ENCODE measurements at regions not wholly inside any gene's neighbourhood (a gene's known extent, or its start where the extent isn't known, plus 50 kb on each side); places are given as distances from the start of the nearest gene placed in this dataset.

DNA sequence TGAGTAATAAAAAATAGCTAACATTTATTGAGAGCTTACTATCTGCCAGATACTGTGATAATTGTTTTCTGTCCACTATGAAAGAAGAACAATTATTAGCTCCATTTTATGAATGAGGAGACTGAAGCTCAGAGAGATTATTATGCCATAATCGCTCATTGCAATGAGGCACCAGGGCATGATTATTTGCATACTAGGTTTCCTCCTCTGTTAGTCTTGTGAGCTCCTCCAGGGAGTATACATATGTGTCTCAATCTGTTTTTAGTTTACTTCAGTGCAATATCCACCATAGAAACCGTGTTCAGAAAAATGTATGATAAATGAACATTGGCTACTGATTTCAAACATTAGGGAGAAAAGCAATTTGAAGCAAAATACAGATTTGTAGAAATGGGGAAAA, 139.4 kb upstream of the OTUD4 start:
- no peak overlapping the region for H3K4me2 ChIP-seq (ENCODE audit: low read depth, low read length, poor library complexity, severe bottlenecking)
- no peak overlapping the region for H3K4me3 ChIP-seq (ENCODE audit: low read length)
- H3K9ac ChIP-seq (ENCODE audit: low read length), result no peak overlapping the region
- no peak overlapping the region for H3K27ac ChIP-seq (ENCODE audit: low read length)
- H3K9me3 ChIP-seq (ENCODE audit: low read length), result no peaks in the 10 kb centered on the region
- no peaks in the 10 kb centered on the region; the same call in 1 of the 2 replicates for H3K9me2 ChIP-seq (replicated peaks; ENCODE audit: insufficient read depth, low read length)
- peaks cover 7% of the 10 kb centered on the region for H3K4me1 ChIP-seq (ENCODE audit: low read length)
- DNase-seq, result peak; percentile 56
- H3K79me2 ChIP-seq (ENCODE audit: low read length), result no peaks in the 10 kb centered on the region
- no peaks in the 10 kb centered on the region for H4K20me1 ChIP-seq (ENCODE audit: insufficient read depth, low read depth, low read length)
- H3K36me3 ChIP-seq (ENCODE audit: insufficient read depth, low read length), result no peaks in the 10 kb centered on the region
- H2AFZ ChIP-seq (ENCODE audit: low read length), result no peak overlapping the region
- no peaks in the 10 kb centered on the region for H3K27me3 ChIP-seq (ENCODE audit: low read length)

DNA sequence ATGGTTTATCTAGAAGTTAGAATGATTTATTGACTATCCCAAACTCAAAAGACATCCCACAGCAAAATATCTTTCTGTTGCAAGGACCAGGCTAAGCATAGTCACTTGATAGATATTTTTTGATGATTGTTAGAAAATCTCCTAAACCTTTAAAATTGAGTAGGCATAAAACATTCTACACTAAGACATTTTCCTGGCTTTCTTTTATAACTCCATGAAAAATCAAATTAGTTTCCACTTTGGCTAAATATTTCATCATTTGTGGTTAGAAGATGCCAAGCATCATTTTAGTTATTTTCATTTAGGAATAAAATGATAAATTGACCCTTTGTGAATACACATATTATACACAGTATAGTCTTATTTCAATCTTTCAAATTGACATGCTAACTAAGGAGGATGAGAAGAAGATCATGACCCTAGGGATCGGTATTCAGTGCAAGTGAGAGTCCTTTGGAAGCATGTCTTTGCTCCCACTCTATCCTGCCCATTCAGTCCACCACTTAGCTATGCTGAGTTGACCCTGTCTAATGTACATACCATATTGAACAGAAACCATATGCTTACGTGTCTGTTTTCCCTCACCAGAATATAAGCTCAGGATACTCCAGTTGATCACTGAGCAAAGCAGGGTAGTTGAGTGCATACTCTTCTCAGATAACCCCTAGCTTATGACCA, 136.6 kb upstream of the OTUD4 start:
- H3K4me1 ChIP-seq (ENCODE audit: low read length), result peaks cover 7% of the 10 kb centered on the region
- no peak overlapping the region for H3K4me3 ChIP-seq (ENCODE audit: low read length)

DNA sequence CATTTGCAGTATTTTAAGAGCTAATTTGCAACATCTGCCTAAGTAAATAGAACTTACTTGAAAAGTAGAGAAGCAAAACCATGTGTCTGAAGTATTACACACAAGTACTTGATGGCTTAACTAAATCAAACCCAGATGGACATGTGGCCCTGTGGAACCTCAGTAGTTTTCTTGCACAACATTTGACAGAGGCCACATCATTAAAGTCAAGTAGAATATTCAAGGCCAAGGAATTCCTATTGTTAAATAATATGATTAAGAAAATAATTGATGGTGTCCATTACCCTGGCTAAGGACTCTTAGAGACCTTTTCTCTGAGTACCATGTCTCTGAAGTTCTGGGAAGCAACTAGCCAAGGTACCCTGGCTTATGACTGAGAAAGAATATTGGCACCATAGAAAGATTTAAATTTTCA, 135.4 kb upstream of the OTUD4 start:
- H3K9me3 ChIP-seq (ENCODE audit: low read length), result no peaks in the 10 kb centered on the region
- H3K9ac ChIP-seq (ENCODE audit: low read length), result no peak overlapping the region
- no peak overlapping the region for H3K4me3 ChIP-seq (ENCODE audit: low read length)
- H3K27ac ChIP-seq (ENCODE audit: low read length), result no peak overlapping the region
- DNase-seq, result no peak
- H3K79me2 ChIP-seq (ENCODE audit: low read length), result no peaks in the 10 kb centered on the region
- H3K36me3 ChIP-seq (ENCODE audit: insufficient read depth, low read length), result no peaks in the 10 kb centered on the region
- no peak overlapping the region for H2AFZ ChIP-seq (ENCODE audit: low read length)
- H4K20me1 ChIP-seq (ENCODE audit: insufficient read depth, low read depth, low read length), result no peaks in the 10 kb centered on the region
- H3K9me2 ChIP-seq (replicated peaks; ENCODE audit: insufficient read depth, low read length), result no peaks in the 10 kb centered on the region; the same call in 1 of the 2 replicates
- H3K4me2 ChIP-seq (ENCODE audit: low read depth, low read length, poor library complexity, severe bottlenecking), result no peak overlapping the region
- peaks cover 7% of the 10 kb centered on the region for H3K4me1 ChIP-seq (ENCODE audit: low read length)
- peaks cover 3% of the 10 kb centered on the region; the same call in 1 of the 2 replicates for H3K27me3 ChIP-seq (ENCODE audit: low read length)

More for the DNA sequence above, 136.6 kb upstream of the OTUD4 start:
- H3K27me3 ChIP-seq (ENCODE audit: low read length), result no peaks in the 10 kb centered on the region
- no peak overlapping the region for H3K27ac ChIP-seq (ENCODE audit: low read length)
- no peaks in the 10 kb centered on the region; the same call in 1 of the 2 replicates for H3K9me2 ChIP-seq (replicated peaks; ENCODE audit: insufficient read depth, low read length)
- H4K20me1 ChIP-seq (ENCODE audit: insufficient read depth, low read depth, low read length), result no peaks in the 10 kb centered on the region
- no peak overlapping the region for H3K4me2 ChIP-seq (ENCODE audit: low read depth, low read length, poor library complexity, severe bottlenecking)
- H3K9ac ChIP-seq (ENCODE audit: low read length), result no peak overlapping the region
- H3K79me2 ChIP-seq (ENCODE audit: low read length), result no peaks in the 10 kb centered on the region
- no peak for DNase-seq
- no peak overlapping the region for H2AFZ ChIP-seq (ENCODE audit: low read length)
- H3K36me3 ChIP-seq (ENCODE audit: insufficient read depth, low read length), result no peaks in the 10 kb centered on the region
- no peaks in the 10 kb centered on the region for H3K9me3 ChIP-seq (ENCODE audit: low read length)

DNA sequence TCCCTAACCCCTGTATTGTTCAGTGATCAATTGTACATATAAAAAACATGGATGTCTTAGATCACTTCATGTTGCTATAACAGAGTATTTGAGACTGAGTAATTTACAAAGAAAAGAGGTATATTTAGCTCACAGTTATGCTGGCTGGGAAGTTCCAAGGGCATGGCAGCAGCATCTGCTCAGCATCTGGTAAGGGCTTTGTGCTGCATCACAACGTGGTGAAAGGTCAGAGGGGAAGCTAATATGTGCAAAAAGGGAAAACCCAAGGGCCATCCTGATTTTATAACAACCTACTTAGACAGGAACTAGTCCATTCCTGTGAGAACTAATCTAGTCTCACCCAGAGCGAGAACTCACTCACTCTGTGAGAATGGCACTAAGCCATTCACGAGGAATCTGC, 128.2 kb upstream of the OTUD4 start:
- Histone ChIP-seq H3K9ac (ENCODE audit: low read length) (no peak overlapping the region), H3K27me3 (ENCODE audit: low read length) (peaks cover 3% of the 10 kb centered on the region; the same call in 1 of the 2 replicates), H3K9me2 (replicated peaks; ENCODE audit: insufficient read depth, low read length) (no peaks in the 10 kb centered on the region), H3K4me1 (ENCODE audit: low read length) (no peaks in the 10 kb centered on the region), H3K9me3 (ENCODE audit: low read length) (no peaks in the 10 kb centered on the region), H3K36me3 (ENCODE audit: insufficient read depth, low read length) (no peaks in the 10 kb centered on the region), H2AFZ (ENCODE audit: low read length) (no peak overlapping the region), H4K20me1 (ENCODE audit: insufficient read depth, low read depth, low read length) (no peaks in the 10 kb centered on the region), H3K27ac (ENCODE audit: low read length) (no peak overlapping the region), H3K79me2 (ENCODE audit: low read length) (no peaks in the 10 kb centered on the region), H3K4me3 (ENCODE audit: low read length) (no peak overlapping the region), H3K4me2 (ENCODE audit: low read depth, low read length, poor library complexity, severe bottlenecking) (no peak overlapping the region)
- no peak for DNase-seq

DNA sequence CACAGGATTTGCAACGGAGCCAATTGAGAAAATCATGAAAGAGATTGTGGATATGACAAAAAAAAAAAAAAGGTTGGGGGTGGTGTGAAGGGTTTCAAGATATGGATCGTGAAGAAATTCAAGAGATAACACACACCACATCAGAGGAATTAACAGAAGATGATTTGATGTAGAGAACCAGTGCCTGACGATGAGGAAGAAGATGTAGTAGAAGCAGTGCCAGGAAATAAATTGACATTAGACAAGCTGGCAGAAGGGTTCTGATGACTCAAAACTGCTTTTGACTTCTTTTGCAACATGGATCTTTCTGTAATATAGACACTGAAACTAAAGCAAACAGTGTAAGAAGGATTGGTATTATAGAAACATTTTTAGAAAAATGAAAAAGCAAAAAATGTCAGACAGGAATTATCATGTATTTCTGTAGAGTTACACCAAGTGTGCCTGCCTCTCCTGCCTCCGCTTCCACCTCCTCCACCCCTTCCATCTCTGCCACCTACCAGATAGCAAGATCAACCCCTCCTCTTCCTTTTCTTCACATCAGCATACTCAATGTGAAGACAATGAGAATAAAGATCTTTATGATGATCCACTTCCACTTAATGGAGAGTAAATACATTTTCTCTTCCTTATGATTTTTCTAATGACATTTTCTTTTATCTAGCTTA, 127.5 kb upstream of the OTUD4 start:
- no peaks in the 10 kb centered on the region for H3K79me2 ChIP-seq (ENCODE audit: low read length)
- no peaks in the 10 kb centered on the region for H3K4me1 ChIP-seq (ENCODE audit: low read length)
- no peaks in the 10 kb centered on the region for H3K36me3 ChIP-seq (ENCODE audit: insufficient read depth, low read length)
- H3K9ac ChIP-seq (ENCODE audit: low read length), result no peak overlapping the region
- H3K27ac ChIP-seq (ENCODE audit: low read length), result no peak overlapping the region
- H2AFZ ChIP-seq (ENCODE audit: low read length), result no peak overlapping the region
- H3K4me3 ChIP-seq (ENCODE audit: low read length), result no peak overlapping the region
- H3K9me3 ChIP-seq (ENCODE audit: low read length), result no peaks in the 10 kb centered on the region
- no peak for DNase-seq
- no peaks in the 10 kb centered on the region for H4K20me1 ChIP-seq (ENCODE audit: insufficient read depth, low read depth, low read length)
- no peaks in the 10 kb centered on the region for H3K9me2 ChIP-seq (replicated peaks; ENCODE audit: insufficient read depth, low read length)
- peaks cover 3% of the 10 kb centered on the region; the same call in 1 of the 2 replicates for H3K27me3 ChIP-seq (ENCODE audit: low read length)
- no peak overlapping the region for H3K4me2 ChIP-seq (ENCODE audit: low read depth, low read length, poor library complexity, severe bottlenecking)

DNA sequence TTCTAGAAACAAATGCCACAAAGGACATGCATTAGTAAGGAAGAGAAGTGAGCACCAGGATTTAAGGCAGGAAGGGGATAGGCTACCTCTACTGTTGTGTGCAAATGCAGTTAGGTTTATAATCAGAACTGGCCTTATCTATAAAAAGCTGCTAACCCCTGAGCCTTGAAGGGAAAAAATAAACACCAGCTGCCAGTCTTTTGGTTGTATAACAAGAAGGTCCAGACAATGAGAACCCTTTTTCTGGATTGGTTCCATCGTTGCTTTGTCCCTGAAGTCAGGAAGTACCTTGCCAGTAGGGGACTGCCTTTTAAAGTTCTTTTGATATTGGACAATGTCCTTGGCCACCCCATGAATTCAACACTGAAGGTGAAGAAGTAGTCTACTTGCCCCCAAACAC, 126.7 kb upstream of the OTUD4 start:
- no peaks in the 10 kb centered on the region for H3K36me3 ChIP-seq (ENCODE audit: insufficient read depth, low read length)
- no peak overlapping the region for H3K9ac ChIP-seq (ENCODE audit: low read length)
- H3K79me2 ChIP-seq (ENCODE audit: low read length), result no peaks in the 10 kb centered on the region
- no peaks in the 10 kb centered on the region for H3K4me1 ChIP-seq (ENCODE audit: low read length)
- no peaks in the 10 kb centered on the region for H4K20me1 ChIP-seq (ENCODE audit: insufficient read depth, low read depth, low read length)
- H3K4me3 ChIP-seq (ENCODE audit: low read length), result no peak overlapping the region
- no peak overlapping the region for H2AFZ ChIP-seq (ENCODE audit: low read length)
- H3K9me2 ChIP-seq (replicated peaks; ENCODE audit: insufficient read depth, low read length), result no peaks in the 10 kb centered on the region
- DNase-seq, result no peak
- H3K27me3 ChIP-seq (ENCODE audit: low read length), result peaks cover 3% of the 10 kb centered on the region; the same call in 1 of the 2 replicates
- no peaks in the 10 kb centered on the region for H3K9me3 ChIP-seq (ENCODE audit: low read length)
- no peak overlapping the region for H3K4me2 ChIP-seq (ENCODE audit: low read depth, low read length, poor library complexity, severe bottlenecking)
- no peak overlapping the region for H3K27ac ChIP-seq (ENCODE audit: low read length)

DNA sequence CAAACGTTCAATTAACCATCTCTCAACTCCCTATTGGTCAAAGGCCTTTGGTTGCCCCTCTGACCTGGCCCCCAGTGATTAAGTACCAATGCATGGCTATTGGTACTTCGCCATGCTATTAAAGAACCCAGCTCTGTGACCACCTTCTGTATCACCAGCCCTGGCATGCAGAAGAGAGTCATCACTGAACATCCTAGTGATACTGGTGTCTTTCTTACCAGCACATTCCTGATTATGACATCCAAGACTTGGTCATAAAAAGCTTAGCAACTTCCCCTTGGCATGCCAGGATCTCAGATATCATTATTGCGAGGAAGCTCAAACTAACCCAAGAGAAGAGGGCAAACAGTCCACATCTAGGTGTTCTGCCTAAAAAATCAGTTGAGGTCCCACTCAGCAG, 122.3 kb upstream of the OTUD4 start:
- no peak for DNase-seq
- Histone ChIP-seq H3K9ac (ENCODE audit: low read length) (no peak overlapping the region), H3K27ac (ENCODE audit: low read length) (no peak overlapping the region)

DNA sequence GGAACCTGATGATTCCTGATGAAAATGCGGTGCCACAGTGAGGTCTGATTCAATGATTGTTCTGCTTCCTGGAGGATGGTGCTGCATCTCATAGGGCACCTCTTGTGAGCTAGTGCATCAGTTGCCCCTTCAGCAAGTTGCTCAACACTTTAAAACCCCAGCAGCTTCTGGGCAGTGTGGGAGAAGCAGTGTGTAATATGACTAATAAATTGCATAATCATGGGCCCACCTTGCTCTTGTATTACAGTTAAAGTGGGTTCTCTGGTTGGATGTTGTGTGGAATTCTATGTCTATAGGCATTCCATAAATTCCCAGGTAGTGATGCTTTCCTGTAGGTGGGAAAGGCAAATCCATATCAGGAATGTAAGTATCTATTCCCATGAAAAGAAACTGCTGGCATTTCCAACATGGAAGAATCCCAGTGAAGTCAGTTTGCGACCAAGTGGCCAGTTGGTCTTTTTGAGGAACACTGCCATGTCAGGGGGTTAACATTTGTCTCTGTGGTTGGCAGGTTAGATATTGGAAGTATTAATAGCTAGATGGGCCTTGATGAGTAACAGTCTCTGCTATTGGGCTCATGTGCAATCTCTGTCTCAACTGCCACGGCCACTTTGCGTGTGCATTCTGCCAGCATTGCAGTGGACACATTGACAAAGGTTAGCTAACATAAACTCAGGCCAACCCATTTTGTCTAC, 121.1 kb upstream of the OTUD4 start:
- no peak overlapping the region for H2AFZ ChIP-seq (ENCODE audit: low read length)
- H3K27ac ChIP-seq (ENCODE audit: low read length), result no peak overlapping the region
- H3K9me3 ChIP-seq (ENCODE audit: low read length), result no peaks in the 10 kb centered on the region
- no peak overlapping the region for H3K4me2 ChIP-seq (ENCODE audit: low read depth, low read length, poor library complexity, severe bottlenecking)
- no peaks in the 10 kb centered on the region for H4K20me1 ChIP-seq (ENCODE audit: insufficient read depth, low read depth, low read length)
- no peaks in the 10 kb centered on the region for H3K9me2 ChIP-seq (replicated peaks; ENCODE audit: insufficient read depth, low read length)
- H3K27me3 ChIP-seq (ENCODE audit: low read length), result no peaks in the 10 kb centered on the region
- H3K79me2 ChIP-seq (ENCODE audit: low read length), result no peaks in the 10 kb centered on the region
- H3K36me3 ChIP-seq (ENCODE audit: insufficient read depth, low read length), result no peaks in the 10 kb centered on the region
- no peak overlapping the region for H3K9ac ChIP-seq (ENCODE audit: low read length)
- H3K4me3 ChIP-seq (ENCODE audit: low read length), result no peak overlapping the region
- H3K4me1 ChIP-seq (ENCODE audit: low read length), result peaks cover 34% of the 10 kb centered on the region
- DNase-seq, result no peak

More for the DNA sequence above, 122.3 kb upstream of the OTUD4 start:
- H3K4me1 ChIP-seq (ENCODE audit: low read length), result peaks cover 28% of the 10 kb centered on the region
- no peaks in the 10 kb centered on the region for H3K79me2 ChIP-seq (ENCODE audit: low read length)
- no peaks in the 10 kb centered on the region for H3K27me3 ChIP-seq (ENCODE audit: low read length)
- H3K36me3 ChIP-seq (ENCODE audit: insufficient read depth, low read length), result no peaks in the 10 kb centered on the region
- no peaks in the 10 kb centered on the region for H4K20me1 ChIP-seq (ENCODE audit: insufficient read depth, low read depth, low read length)
- H2AFZ ChIP-seq (ENCODE audit: low read length), result no peak overlapping the region
- no peaks in the 10 kb centered on the region for H3K9me3 ChIP-seq (ENCODE audit: low read length)
- H3K9me2 ChIP-seq (replicated peaks; ENCODE audit: insufficient read depth, low read length), result no peaks in the 10 kb centered on the region
- H3K4me2 ChIP-seq (ENCODE audit: low read depth, low read length, poor library complexity, severe bottlenecking), result no peak overlapping the region
- no peak overlapping the region for H3K4me3 ChIP-seq (ENCODE audit: low read length)

Measured in Karpas-422 (cell line).